ENCODE measurements at regions not wholly inside any gene's neighbourhood (a gene's known extent, or its start where the extent isn't known, plus 50 kb on each side); places are given as distances from the start of the nearest gene placed in this dataset.

DNA sequence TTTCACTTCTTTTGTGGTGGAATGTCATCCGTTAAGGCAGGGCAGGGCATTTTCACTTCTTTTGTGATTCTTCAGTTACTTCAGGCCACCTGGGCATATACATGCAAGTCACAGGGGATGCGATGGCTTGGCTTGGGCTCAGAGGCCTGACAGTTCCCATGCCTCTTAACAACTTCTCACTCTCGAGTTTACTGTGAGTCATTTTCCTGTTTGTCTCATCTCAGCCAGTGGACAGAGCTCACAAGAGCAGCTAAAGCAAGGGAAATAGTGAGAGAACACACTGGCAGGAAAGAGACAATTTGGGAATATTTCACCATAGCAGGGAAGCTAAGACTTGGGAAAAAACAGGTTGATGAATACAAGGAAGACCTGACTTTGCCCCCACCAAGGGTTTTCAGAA, 1275.7 kb downstream of the NLGN4Y start:
- TF ChIP-seq, protein P1, sequence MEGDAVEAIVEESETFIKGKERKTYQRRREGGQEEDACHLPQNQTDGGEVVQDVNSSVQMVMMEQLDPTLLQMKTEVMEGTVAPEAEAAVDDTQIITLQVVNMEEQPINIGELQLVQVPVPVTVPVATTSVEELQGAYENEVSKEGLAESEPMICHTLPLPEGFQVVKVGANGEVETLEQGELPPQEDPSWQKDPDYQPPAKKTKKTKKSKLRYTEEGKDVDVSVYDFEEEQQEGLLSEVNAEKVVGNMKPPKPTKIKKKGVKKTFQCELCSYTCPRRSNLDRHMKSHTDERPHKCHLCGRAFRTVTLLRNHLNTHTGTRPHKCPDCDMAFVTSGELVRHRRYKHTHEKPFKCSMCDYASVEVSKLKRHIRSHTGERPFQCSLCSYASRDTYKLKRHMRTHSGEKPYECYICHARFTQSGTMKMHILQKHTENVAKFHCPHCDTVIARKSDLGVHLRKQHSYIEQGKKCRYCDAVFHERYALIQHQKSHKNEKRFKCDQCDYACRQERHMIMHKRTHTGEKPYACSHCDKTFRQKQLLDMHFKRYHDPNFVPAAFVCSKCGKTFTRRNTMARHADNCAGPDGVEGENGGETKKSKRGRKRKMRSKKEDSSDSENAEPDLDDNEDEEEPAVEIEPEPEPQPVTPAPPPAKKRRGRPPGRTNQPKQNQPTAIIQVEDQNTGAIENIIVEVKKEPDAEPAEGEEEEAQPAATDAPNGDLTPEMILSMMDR (IDR thresholded peaks at IDR 0.05; ENCODE audit: partially characterized antibody, unreplicated experiment) = no peak
- Mint-ChIP-seq H3K4me3 (ENCODE audit: unreplicated experiment) (no peak overlapping the region), H3K27me3 (ENCODE audit: unreplicated experiment) (no peaks in the 10 kb centered on the region), H3K36me3 (ENCODE audit: unreplicated experiment) (no peaks in the 10 kb centered on the region), H3K9me3 (ENCODE audit: unreplicated experiment) (no peaks in the 10 kb centered on the region), H3K27ac (ENCODE audit: unreplicated experiment) (no peak overlapping the region), H3K4me1 (ENCODE audit: low read depth, unreplicated experiment) (no peaks in the 10 kb centered on the region)
- DNase-seq = no peak

DNA sequence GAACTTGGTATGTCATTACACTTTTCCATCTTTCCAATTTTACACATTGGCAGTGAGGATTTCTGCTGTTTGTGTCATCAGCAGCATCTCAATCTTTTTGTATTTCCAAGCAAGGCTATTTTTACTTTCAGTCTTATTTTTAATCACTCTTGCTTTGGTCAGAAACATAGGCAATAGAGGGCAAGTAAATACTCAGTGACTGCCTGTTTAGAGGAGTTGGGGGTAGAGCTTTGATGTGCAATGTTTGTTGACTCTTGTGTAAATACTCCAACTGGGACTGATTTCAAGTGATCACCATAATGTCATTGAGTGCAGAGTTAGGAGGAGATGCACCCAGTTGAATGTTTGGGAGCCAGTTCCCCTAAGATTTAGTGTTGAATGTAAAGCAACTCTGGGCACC, 1281.7 kb downstream of the NLGN4Y start:
- H3K27ac Mint-ChIP-seq (ENCODE audit: unreplicated experiment) = no peak overlapping the region
- no peaks in the 10 kb centered on the region for H3K27me3 Mint-ChIP-seq (ENCODE audit: unreplicated experiment)
- no peaks in the 10 kb centered on the region for H3K4me1 Mint-ChIP-seq (ENCODE audit: low read depth, unreplicated experiment)
- no peak for DNase-seq
- H3K9me3 Mint-ChIP-seq (ENCODE audit: unreplicated experiment) = no peaks in the 10 kb centered on the region
- no peaks in the 10 kb centered on the region for H3K36me3 Mint-ChIP-seq (ENCODE audit: unreplicated experiment)
- TF ChIP-seq, protein P1 (IDR thresholded peaks at IDR 0.05; ENCODE audit: partially characterized antibody, unreplicated experiment) = no peak
- H3K4me3 Mint-ChIP-seq (ENCODE audit: unreplicated experiment) = no peak overlapping the region

DNA sequence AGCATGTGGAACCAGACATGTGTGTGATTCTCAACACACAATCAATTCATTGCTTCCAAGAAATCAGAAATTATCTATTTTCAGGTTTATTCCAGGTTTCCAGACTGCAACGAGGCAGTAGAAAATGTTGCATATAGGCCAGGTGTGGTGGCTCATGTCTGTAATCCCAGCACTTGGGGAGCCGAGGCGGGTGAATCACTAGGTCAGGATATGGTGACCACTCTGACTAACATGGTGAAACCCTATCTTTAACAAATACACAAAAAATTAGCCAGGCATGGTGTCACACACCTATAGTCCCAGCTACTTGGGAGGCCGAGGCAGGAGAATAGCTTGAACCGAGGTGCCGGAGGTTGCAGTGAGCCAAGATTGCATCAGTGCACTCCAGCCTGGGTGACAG, 1289.9 kb downstream of the NLGN4Y start:
- Mint-ChIP-seq H3K27me3 (ENCODE audit: unreplicated experiment) (no peaks in the 10 kb centered on the region), H3K27ac (ENCODE audit: unreplicated experiment) (no peak overlapping the region), H3K4me1 (ENCODE audit: low read depth, unreplicated experiment) (no peaks in the 10 kb centered on the region), H3K36me3 (ENCODE audit: unreplicated experiment) (no peaks in the 10 kb centered on the region), H3K9me3 (ENCODE audit: unreplicated experiment) (no peaks in the 10 kb centered on the region), H3K4me3 (ENCODE audit: unreplicated experiment) (no peak overlapping the region)
- TF ChIP-seq, protein P1 (IDR thresholded peaks at IDR 0.05; ENCODE audit: partially characterized antibody, unreplicated experiment) = no peak
- no peak for DNase-seq

All from glutamatergic neuron (in vitro differentiated cells).